GM06990 (cell line): ENCODE measurements at regions not wholly inside any gene's neighbourhood (a gene's known extent, or its start where the extent isn't known, plus 50 kb on each side); places are given as distances from the start of the nearest gene placed in this dataset.

Experiments used
- DNase-seq: peaks from one replicate; pipeline ENCODE4 v3.0.0-alpha.2; 2011; ENCODE audit not compliant: insufficient read length; ENCODE audit errors: extremely low read depth
- H3K27me3 ChIP-seq: replicated peaks from 2 replicates; pipeline ENCODE4 v1.6.0; 2011; ENCODE audit warnings: low read length; ENCODE audit not compliant: control insufficient read depth, insufficient read depth
- H3K36me3 ChIP-seq: 2 replicates; pipeline ENCODE4 v1.5.1; 2011; ENCODE audit warnings: low read length; ENCODE audit not compliant: control insufficient read depth, insufficient read depth
- H3K4me3 ChIP-seq: replicated peaks from 2 replicates; pipeline ENCODE4 v1.5.1; 2011; ENCODE audit warnings: low read depth, mild to moderate bottlenecking, control low read depth, low read length
- CTCF ChIP-seq: IDR thresholded peaks from 2 replicates; pipeline ENCODE4 v1.5.1; 2011; ENCODE audit warnings: low read length, control low read depth, mild to moderate bottlenecking, inconsistent platforms; ENCODE audit not compliant: insufficient read depth, poor library complexity, severe bottlenecking

GRCh38 chr16:35258381-35258780, 1799.0 kb downstream of the TP53TG3F start:
- no peak for DNase-seq
- TF ChIP-seq CTCF, result no peak
- H3K36me3 ChIP-seq, result no peaks in the 10 kb centered on the region
- H3K27me3 ChIP-seq, result no peaks in the 10 kb centered on the region
- H3K4me3 ChIP-seq, result no peak overlapping the region

GRCh38 chr16:35295856-35296255, 1836.4 kb downstream of the TP53TG3F start:
- no peaks in the 10 kb centered on the region for H3K36me3 ChIP-seq
- no peak for TF ChIP-seq CTCF
- H3K27me3 ChIP-seq, result no peaks in the 10 kb centered on the region
- no peak for DNase-seq
- H3K4me3 ChIP-seq, result no peak overlapping the region

GRCh38 chr16:35296962-35297653, 1837.7 kb downstream of the TP53TG3F start:
- no peak overlapping the region for H3K4me3 ChIP-seq
- no peak for TF ChIP-seq CTCF
- H3K27me3 ChIP-seq, result no peaks in the 10 kb centered on the region
- H3K36me3 ChIP-seq, result no peaks in the 10 kb centered on the region
- DNase-seq, result no peak

- no peak overlapping the region for H3K4me3 ChIP-seq
Observed at GRCh38 chr16:35298460-35299243, 1839.2 kb downstream of the TP53TG3F start.

GRCh38 chr16:35302859-35303258, 1843.4 kb downstream of the TP53TG3F start:
- no peak overlapping the region for H3K4me3 ChIP-seq
- no peak for TF ChIP-seq CTCF
- no peaks in the 10 kb centered on the region for H3K36me3 ChIP-seq
- no peak for DNase-seq
- H3K27me3 ChIP-seq, result no peaks in the 10 kb centered on the region

More at GRCh38 chr16:35298460-35299243, 1839.2 kb downstream of the TP53TG3F start:
- Histone ChIP-seq H3K36me3 (no peaks in the 10 kb centered on the region), H3K27me3 (no peaks in the 10 kb centered on the region)
- TF ChIP-seq CTCF, result no peak
- no peak for DNase-seq
